NCI-H2081 (cell line): ENCODE measurements at regions not wholly inside any gene's neighbourhood (a gene's known extent, or its start where the extent isn't known, plus 50 kb on each side); places are given as distances from the start of the nearest gene placed in this dataset.

Source experiments
- DNase-seq, 2 experiments: peaks; one replicate each; lab custom pipeline; 2025; lab: John Stamatoyannopoulos, UW

DNA sequence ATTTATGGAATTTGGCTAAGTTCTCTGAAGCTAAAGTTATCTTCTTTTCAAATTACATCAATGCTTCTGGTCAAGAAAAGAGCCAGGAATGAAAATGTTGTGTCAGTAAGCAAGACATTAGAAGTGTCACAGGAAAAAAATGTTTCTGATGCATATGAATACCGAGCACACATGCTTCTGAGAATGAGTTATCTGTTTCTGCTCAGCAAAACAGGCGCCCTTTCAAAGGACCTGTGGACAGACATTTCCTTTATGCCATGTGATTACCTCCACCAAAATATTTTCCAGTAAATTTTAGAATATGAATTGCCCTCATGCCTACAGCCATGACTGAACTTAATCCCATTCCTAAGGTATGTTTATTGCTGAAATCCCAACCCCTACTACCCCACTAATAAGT is 55.4 kb upstream of the RNF180 start:
- no peak for DNase-seq

GRCh38 chr5:64108674-64109073 is 57.0 kb upstream of the RNF180 start:
- no peak for DNase-seq

DNA sequence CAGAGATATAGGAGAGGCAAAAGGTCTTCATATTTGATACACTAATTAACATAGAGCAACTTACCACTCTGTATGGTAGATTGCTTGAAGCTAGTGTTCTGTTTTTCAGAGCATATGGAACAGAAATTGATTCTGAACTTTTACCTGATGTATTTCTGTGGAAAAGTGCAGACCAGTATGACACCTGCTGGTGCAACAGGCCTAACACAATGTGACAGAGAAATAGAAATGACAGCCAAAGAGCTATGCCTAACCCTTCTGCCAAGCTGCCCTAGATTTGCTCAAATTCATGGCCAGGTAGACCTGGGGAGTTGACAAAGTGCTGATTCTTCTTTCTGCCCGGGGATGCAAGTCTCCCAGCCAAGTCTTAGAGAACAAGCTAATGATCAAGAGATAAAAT is 65.4 kb upstream of the RNF180 start:
- no peak for DNase-seq

GRCh38 chr5:64096771-64097170 is 68.9 kb upstream of the RNF180 start:
- no peak for DNase-seq

DNA sequence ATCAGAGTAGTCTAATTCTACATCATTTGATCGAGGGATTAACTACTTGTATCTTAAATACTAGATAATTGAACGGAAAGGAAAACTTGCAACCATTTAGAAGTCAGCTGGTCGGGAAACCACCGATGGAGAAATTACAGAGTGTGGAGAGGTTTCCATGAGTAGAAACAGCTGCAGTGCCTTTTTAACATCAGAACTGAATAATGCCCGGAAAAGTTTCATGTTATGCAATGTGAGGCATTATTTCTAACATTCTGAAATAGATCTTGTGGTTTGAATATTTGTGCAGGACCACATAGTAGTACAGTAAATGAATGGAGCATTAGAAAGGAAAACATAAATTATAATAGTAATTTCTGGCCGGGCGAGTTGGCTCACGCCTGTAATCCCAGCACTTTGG is 88.1 kb upstream of the RNF180 start:
- no peak for DNase-seq

- DNase-seq = peak; percentile 3 to 26
Measured at GRCh38 chr5:64074533-64074932, 91.1 kb upstream of the RNF180 start.

- DNase-seq = no peak
Measured at GRCh38 chr5:64069486-64069885, 96.2 kb upstream of the RNF180 start.

DNA sequence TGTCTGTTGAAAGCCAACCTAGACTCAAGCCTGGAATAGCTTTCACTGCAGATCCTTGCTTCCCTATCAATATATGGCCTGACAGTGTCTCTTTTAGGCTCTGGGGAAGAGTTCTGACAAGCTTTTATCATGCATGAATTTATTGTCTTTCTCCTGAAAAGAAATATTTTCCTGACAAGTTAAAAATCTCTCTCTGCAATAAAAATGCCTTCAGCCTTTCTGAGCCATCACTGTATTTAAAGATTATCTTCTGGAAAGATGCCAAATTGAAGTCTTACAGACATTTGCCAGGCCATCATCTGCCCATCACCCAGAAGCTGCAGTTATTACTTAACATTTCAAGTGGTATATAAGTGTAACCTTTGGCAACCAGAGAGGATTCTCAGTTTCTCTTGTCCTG is 88.1 kb upstream of the HTR1A start:
- DNase-seq = no peak

- DNase-seq = no peak
Measured at GRCh38 chr5:64040490-64040889, 78.2 kb upstream of the HTR1A start.

GRCh38 chr5:64026493-64026892 is 64.2 kb upstream of the HTR1A start:
- no peak for DNase-seq

DNA sequence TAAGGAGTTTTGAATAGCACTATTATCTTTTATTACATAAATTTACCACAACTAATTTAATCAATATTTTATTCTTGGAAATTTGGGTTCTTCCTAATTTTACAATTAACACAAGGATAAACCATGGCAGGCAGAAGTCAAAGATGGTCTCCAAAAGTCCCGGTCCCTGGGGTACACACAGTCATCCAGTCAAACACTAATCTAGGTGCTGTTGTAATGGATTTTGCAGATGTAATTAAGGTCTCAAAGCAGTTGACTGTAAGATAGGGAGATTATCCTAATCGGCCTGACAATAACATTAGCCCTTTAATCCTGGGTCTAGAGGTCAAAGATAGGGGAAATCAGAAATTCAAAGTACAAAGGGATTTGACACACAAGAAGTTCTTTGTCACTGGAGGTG is 57.5 kb upstream of the HTR1A start:
- no peak for DNase-seq

DNA sequence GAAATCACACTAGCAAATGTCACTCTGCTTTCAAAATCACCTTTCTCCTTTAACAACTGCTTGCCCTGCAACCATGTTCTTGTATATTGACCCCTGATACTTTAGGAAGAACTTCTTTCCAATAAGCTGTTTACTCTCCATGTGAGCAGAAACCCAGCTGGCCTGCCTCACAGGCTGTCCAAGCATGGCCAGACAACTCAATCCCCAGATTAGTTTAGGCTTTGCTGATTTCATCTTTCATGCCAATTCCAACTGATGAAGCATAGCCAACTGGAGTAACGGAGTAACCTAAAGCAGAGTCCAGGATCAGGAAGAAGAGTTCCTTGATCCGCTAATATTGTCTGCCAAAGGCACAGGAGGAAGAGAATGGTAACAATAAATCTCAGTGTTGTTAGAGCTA is 56.7 kb upstream of the HTR1A start:
- DNase-seq = no peak

DNA sequence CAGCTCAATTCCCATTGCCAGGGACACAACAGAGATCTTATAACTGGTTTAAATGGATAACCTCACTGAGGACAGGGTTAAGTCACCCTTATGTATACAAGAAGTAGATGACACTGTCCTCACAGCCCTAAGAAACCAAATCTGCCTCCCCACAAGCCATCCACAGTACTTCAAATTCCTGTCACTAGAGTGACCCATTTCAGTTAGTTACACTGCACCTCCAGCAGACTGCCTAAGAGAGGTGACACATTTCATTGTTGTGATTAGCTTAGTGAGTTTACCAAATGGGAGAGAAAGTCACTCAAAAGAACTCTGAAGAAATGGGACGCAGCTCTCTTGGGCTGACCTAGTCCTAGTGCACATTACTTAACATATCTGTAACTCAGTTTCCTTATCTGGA is 53.6 kb upstream of the HTR1A start:
- no peak for DNase-seq
